ENCODE measurements at regions not wholly inside any gene's neighbourhood (a gene's known extent, or its start where the extent isn't known, plus 50 kb on each side); places are given as distances from the start of the nearest gene placed in this dataset.
"Not testable (repeated sequence)": the region's sequence is repeated elsewhere in the genome, so short reads cannot be mapped to it uniquely, and the experiment has no call there.

- DNase-seq; H3K4me1 ChIP-seq; intact Hi-C loops (cut with DNase I): not testable (repeated sequence)
These were observed 173.9 kb downstream of the TJP1 start for GRCh38 chr15:29648415-29648814.

GRCh38 chr15:29645841-29646240 is 176.4 kb downstream of the TJP1 start:
- Histone ChIP-seq H3K27me3 (ENCODE audit: insufficient read depth in 3 of 3, low read length in 2 of 3) (no peaks in the 10 kb centered on the region), H3K36me3 (ENCODE audit: insufficient read depth in 1 of 2, low read depth in 1 of 2) (no peaks in the 10 kb centered on the region), H3K4me1 (no peaks in the 10 kb centered on the region), H3K4me3 (no peak overlapping the region), H3K27ac (no peak overlapping the region), H3K9me3 (no peaks in the 10 kb centered on the region)
- ATAC-seq (no peak), DNase-seq (no peak)
- 81 to 85% (median 82%) methylated on average over 3 of the region's 3 CpGs for WGBS, 3 donors
- no peak for TF ChIP-seq CTCF (IDR thresholded peaks at IDR 0.05)
- intact Hi-C loops (cut with DNase I): no loop called here

More at GRCh38 chr15:29648415-29648814, 173.9 kb downstream of the TJP1 start:
- WGBS, 3 donors: 92 to 95% (median 92%) methylated on average over 5 of the region's 5 CpGs
- H3K36me3 ChIP-seq (ENCODE audit: insufficient read depth in 1 of 2, low read depth in 1 of 2); H3K4me3 ChIP-seq; ATAC-seq; H3K9me3 ChIP-seq; H3K27ac ChIP-seq; H3K27me3 ChIP-seq (ENCODE audit: insufficient read depth in 3 of 3, low read length in 2 of 3): not testable (repeated sequence)

GRCh38 chr15:29644361-29644760 is 177.9 kb downstream of the TJP1 start:
- intact Hi-C loops (cut with DNase I): not testable (repeated sequence)
- WGBS, 3 donors: 90 to 99% (median 96%) methylated on average over 12 of the region's 12 CpGs

GRCh38 chr15:29638781-29639180 is 183.5 kb downstream of the TJP1 start:
- no peaks in the 10 kb centered on the region for H3K36me3 ChIP-seq (ENCODE audit: insufficient read depth in 1 of 2, low read depth in 1 of 2)
- DNase-seq: no peak
- peaks cover 0 to 5% (median 5%) of the 10 kb centered on the region in 3 donors for H3K27me3 ChIP-seq (ENCODE audit: insufficient read depth in 3 of 3, low read length in 2 of 3)
- no peak for TF ChIP-seq CTCF (IDR thresholded peaks at IDR 0.05)
- H3K9me3 ChIP-seq: no peaks in the 10 kb centered on the region
- WGBS, 3 donors: 68 to 69% (median 69%) methylated on average over 4 of the region's 4 CpGs
- H3K4me1 ChIP-seq: no peaks in the 10 kb centered on the region
- intact Hi-C loops (cut with DNase I): no loop called here
- ATAC-seq: no peak
- H3K27ac ChIP-seq: no peak overlapping the region
- H3K4me3 ChIP-seq: no peak overlapping the region

More at GRCh38 chr15:29644361-29644760, 177.9 kb downstream of the TJP1 start:
- not testable (repeated sequence) for H3K9me3 ChIP-seq; DNase-seq; H3K27me3 ChIP-seq (ENCODE audit: insufficient read depth in 3 of 3, low read length in 2 of 3); H3K4me1 ChIP-seq; H3K36me3 ChIP-seq (ENCODE audit: insufficient read depth in 1 of 2, low read depth in 1 of 2); ATAC-seq; H3K4me3 ChIP-seq; H3K27ac ChIP-seq

- Histone ChIP-seq H3K27me3 (ENCODE audit: insufficient read depth in 3 of 3, low read length in 2 of 3) (peaks cover 0 to 5% (median 5%) of the 10 kb centered on the region in 3 donors), H3K9me3 (no peaks in the 10 kb centered on the region), H3K4me1 (no peaks in the 10 kb centered on the region), H3K4me3 (no peak overlapping the region), H3K27ac (no peak overlapping the region), H3K36me3 (ENCODE audit: insufficient read depth in 1 of 2, low read depth in 1 of 2) (no peaks in the 10 kb centered on the region)
- no peak for TF ChIP-seq CTCF (IDR thresholded peaks at IDR 0.05)
- no peak for ATAC-seq
- WGBS, 3 donors: 46 to 53% (median 53%) methylated on average over 3 of the region's 3 CpGs
- DNase-seq: no peak
- intact Hi-C loops (cut with DNase I): no loop called here
These were observed 184.3 kb downstream of the TJP1 start for GRCh38 chr15:29638011-29638410.

GRCh38 chr15:29637555-29637954 is 184.7 kb downstream of the TJP1 start:
- WGBS, 3 donors: 69 to 97% (median 93%) methylated on average over 6 to 7 of the region's 7 CpGs
- intact Hi-C loops (cut with DNase I): no loop called here
- Histone ChIP-seq H3K27ac (no peak overlapping the region), H3K4me1 (no peaks in the 10 kb centered on the region), H3K9me3 (no peaks in the 10 kb centered on the region), H3K36me3 (ENCODE audit: insufficient read depth in 1 of 2, low read depth in 1 of 2) (no peaks in the 10 kb centered on the region), H3K4me3 (no peak overlapping the region), H3K27me3 (ENCODE audit: insufficient read depth in 3 of 3, low read length in 2 of 3) (peaks cover 0 to 7% (median 5%) of the 10 kb centered on the region in 3 donors)
- no peak for DNase-seq
- ATAC-seq: no peak
- TF ChIP-seq CTCF (IDR thresholded peaks at IDR 0.05): no peak
